Brain microvascular endothelial cell (primary cell): ENCODE measurements at regions not wholly inside any gene's neighbourhood (a gene's known extent, or its start where the extent isn't known, plus 50 kb on each side); places are given as distances from the start of the nearest gene placed in this dataset.
"Not testable (repeated sequence)": the region's sequence is repeated elsewhere in the genome, so short reads cannot be mapped to it uniquely, and the experiment has no call there.

Experiments
- DNase-seq: peaks from one replicate; pipeline ENCODE4 v3.0.0-alpha.2; 2020
- H3K27ac ChIP-seq: fragments of 250-450 bp; sonication (Bioruptor Pico); 2 replicates; pipeline ENCODE4 v1.5.1; 2020; ENCODE audit warnings: mild to moderate bottlenecking, moderate library complexity
- H3K27me3 ChIP-seq: fragments of 250-450 bp; sonication (Bioruptor Pico); replicated peaks from 2 replicates; pipeline ENCODE4 v1.5.1; 2020; ENCODE audit warnings: mild to moderate bottlenecking
- H3K36me3 ChIP-seq: fragments of 250-450 bp; sonication (Bioruptor Pico); replicated peaks from 2 replicates; pipeline ENCODE4 v1.5.1; 2020; ENCODE audit warnings: mild to moderate bottlenecking
- H3K4me3 ChIP-seq: 2 replicates; pipeline ENCODE4 v1.5.1; 2011; ENCODE audit warnings: low read depth, mild to moderate bottlenecking, control low read depth, low read length, moderate library complexity
- in situ Hi-C: cut with HindIII; loops from 2 replicates; pipeline ENCODE4 v1.10.0; 2017; ENCODE audit warnings: low sequenced_read_pairs, low pct_ligation_motif_present
- TF ChIP-seq, protein P1 (sequence below): IDR thresholded peaks from 2 replicates; pipeline ENCODE4 v1.5.1; 2011; ENCODE audit warnings: low read depth, mild to moderate bottlenecking, moderate library complexity, low read length, control low read depth, inconsistent platforms; ENCODE audit errors: missing control alignments

DNA sequence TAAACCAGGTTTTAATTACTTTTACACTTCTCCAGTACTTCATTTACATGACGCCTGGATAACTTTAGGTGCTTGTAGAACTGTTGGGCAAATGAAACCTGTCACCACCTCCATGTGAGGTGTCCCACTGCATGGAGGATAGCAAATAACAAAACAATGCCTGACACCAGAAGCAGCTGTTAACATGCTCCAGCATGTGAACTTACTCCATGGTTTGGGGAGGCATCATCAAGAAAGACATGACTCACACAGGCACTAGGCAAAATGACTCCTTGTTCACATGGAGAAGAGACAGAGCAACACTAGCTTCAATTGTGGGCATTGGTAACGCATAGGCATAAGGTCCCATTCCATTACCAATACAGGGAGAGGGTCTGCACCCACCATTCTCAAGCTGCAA lies 198.1 kb upstream of the F9 start:
- Histone ChIP-seq H3K27me3 (no peaks in the 10 kb centered on the region), H3K4me3 (no peak overlapping the region), H3K27ac (no peak overlapping the region), H3K36me3 (no peaks in the 10 kb centered on the region)
- TF ChIP-seq, protein P1, sequence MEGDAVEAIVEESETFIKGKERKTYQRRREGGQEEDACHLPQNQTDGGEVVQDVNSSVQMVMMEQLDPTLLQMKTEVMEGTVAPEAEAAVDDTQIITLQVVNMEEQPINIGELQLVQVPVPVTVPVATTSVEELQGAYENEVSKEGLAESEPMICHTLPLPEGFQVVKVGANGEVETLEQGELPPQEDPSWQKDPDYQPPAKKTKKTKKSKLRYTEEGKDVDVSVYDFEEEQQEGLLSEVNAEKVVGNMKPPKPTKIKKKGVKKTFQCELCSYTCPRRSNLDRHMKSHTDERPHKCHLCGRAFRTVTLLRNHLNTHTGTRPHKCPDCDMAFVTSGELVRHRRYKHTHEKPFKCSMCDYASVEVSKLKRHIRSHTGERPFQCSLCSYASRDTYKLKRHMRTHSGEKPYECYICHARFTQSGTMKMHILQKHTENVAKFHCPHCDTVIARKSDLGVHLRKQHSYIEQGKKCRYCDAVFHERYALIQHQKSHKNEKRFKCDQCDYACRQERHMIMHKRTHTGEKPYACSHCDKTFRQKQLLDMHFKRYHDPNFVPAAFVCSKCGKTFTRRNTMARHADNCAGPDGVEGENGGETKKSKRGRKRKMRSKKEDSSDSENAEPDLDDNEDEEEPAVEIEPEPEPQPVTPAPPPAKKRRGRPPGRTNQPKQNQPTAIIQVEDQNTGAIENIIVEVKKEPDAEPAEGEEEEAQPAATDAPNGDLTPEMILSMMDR, result no peak
- no peak for DNase-seq
- in situ Hi-C loops, result no loop called here

DNA sequence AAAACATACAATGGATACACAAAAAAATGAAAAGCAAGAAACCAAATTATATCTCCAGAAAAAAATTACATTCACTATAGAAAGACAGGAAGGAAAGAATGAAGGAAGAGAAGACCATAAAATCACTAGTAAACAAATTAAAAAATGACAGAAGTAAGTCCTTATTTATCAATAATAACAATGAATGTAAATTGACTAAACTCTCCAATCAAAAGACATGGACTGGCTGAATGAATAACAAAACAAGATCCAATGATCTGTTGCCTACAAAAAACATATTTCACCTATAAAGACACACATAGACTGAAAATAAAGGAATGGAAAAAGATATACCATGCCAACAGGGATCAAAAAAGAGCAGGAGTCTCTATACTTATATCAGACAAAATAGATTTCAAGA lies 203.2 kb upstream of the F9 start:
- Histone ChIP-seq H3K4me3 (no peak overlapping the region), H3K36me3 (no peaks in the 10 kb centered on the region), H3K27ac (no peak overlapping the region), H3K27me3 (no peaks in the 10 kb centered on the region)
- no peak for DNase-seq
- TF ChIP-seq, protein P1, result no peak
- in situ Hi-C loops, result no loop called here

DNA sequence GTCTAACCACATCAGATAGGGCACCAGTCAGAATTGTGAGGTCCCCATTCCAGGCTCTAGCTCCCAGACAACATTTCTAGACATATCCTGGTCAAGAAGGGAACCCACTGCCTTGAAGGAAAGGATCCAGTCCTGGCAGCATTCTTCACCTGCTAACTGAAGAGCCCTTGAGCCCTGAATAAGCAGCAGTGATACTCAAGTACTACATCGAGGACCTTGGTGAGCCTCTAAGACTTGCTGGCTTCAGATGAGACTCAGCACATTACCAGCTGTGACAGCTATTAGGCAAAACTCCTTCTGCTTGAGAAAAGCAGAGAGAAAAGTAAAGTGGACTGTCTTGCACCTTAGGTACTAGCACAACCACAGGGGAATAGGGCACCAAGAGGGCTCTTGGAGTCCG lies 205.8 kb upstream of the F9 start:
- DNase-seq, result no peak

DNA sequence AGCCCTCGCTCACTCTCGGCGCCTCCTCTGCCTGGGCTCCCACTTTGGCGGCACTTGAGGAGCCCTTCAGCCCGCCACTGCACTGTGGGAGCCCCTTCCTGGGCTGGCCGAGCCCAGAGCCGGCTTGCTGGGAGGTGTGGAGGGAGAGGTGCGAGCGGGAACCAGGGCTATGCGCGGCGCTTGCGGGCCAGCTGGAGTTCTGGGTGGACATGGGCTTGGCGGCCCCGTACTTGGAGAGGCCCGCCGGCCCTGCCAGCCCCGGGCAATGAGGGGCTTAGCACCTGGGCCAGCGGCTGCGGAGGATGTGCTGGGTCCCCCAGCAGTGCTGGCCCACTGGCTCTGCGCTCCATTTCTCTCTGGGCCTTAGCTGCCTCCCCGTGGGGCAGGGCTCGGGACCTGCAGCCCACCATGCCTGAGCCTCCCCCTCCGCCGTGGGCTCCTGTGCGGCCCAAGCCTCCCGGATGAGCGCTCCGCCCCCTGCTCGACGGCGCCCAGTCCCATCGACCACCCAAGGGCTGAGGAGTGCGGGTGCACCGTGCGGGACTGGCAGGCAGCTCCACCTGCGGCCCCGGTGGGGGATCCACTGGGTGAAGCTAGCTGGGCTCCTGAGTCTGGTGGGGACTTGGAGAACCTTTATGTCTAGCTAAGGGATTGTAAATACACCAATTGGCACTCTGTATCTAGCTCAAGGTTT lies 209.7 kb upstream of the F9 start:
- H3K27me3 ChIP-seq, in situ Hi-C loops, DNase-seq, H3K27ac ChIP-seq, H3K4me3 ChIP-seq, H3K36me3 ChIP-seq: not testable (repeated sequence)

More for the DNA sequence above, 205.8 kb upstream of the F9 start:
- H3K27me3 ChIP-seq, result no peaks in the 10 kb centered on the region
- in situ Hi-C loops, result no loop called here
- H3K27ac ChIP-seq, result no peak overlapping the region
- no peak overlapping the region for H3K4me3 ChIP-seq
- no peaks in the 10 kb centered on the region for H3K36me3 ChIP-seq
- TF ChIP-seq, protein P1, result no peak

DNA sequence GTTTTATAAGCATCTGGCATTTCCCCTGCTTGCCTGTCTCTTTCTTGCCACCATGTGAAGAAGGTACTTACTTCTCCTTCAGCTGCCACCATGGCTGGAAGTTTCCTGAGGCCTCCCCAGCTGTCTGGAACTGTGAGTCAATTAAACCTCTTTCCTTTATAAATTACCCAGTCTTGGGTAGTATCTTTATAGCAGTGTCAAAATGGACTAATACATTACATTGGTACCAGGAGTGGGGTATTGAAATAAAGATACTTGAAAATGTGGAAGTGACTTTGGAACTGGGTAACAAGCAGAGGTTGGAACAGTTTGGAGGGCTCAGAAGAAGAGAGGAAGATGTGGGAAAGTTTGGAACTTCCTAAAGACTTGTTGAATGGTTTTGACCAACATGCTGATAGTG lies 223.9 kb upstream of the F9 start:
- DNase-seq, H3K27ac ChIP-seq, H3K27me3 ChIP-seq, H3K36me3 ChIP-seq, H3K4me3 ChIP-seq, in situ Hi-C loops: not testable (repeated sequence)

DNA sequence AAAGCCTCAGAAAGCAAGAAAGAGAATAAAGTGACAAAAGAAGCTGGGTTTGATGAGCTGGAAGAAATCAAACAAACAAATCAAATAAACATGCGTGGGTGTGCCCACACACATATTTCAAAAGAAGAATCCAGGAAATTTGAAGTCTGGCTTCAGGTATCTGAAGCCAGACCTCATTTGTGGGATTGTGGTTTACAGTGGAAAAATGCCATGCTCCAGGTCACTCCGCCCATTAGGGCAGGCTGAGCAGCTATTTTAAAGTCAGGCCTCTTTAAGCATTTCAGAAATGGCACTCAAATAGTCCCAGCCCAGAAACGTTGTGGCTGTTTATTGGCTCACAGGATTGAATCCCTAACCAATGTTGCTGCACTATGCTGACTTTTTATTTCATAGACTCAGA lies 226.1 kb upstream of the F9 start:
- no peaks in the 10 kb centered on the region for H3K27me3 ChIP-seq
- H3K27ac ChIP-seq, result no peak overlapping the region
- no peak for DNase-seq
- TF ChIP-seq, protein P1, result no peak
- H3K36me3 ChIP-seq, result no peaks in the 10 kb centered on the region
- H3K4me3 ChIP-seq, result no peak overlapping the region
- in situ Hi-C loops, result no loop called here

DNA sequence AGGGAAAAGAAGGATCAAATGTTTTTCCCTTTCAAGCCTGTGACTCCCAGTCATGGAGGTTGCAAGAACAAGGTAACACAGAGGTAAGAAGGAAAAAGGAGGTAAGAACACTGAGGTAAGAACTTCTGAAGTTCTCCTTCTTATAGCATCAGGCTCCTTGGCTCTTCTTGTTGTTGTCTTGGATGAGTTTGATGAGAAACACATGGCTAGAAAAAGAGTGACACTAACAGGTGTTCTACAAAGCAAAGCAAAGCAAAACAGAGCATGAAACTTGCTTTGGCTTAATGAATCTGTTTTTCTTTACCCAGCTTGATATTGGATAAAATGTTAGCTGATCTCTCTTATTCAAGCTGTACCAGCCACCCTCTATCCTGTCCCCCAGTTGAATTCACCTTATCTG lies 231.2 kb upstream of the F9 start:
- TF ChIP-seq, protein P1, result no peak
- no peak overlapping the region for H3K27ac ChIP-seq
- in situ Hi-C loops, result no loop called here
- DNase-seq, result no peak
- no peaks in the 10 kb centered on the region for H3K36me3 ChIP-seq
- no peak overlapping the region for H3K4me3 ChIP-seq
- H3K27me3 ChIP-seq, result no peaks in the 10 kb centered on the region
